Right renal pelvis (tissue), 4 donors: ENCODE measurements at regions not wholly inside any gene's neighbourhood (a gene's known extent, or its start where the extent isn't known, plus 50 kb on each side); places are given as distances from the start of the nearest gene placed in this dataset.

Experiments
- DNase-seq, 4 donors: peaks; one replicate each; pipeline ENCODE4 v3.0.0-alpha.2; 2013; ENCODE audit warnings: low read depth in 4 of 4, low spot score in 3 of 4, missing footprints in 1 of 4

- DNase-seq, result no peak
Measured at GRCh38 chr18:29326214-29326613, 1149.3 kb upstream of the CDH2 start.

- DNase-seq, result no peak
Measured at GRCh38 chr18:29321561-29321960, 1144.6 kb upstream of the CDH2 start.

- no peak for DNase-seq
Measured at GRCh38 chr18:29313312-29313711, 1136.4 kb upstream of the CDH2 start.

- no peak for DNase-seq
Measured at GRCh38 chr18:29311580-29311979, 1134.7 kb upstream of the CDH2 start.

GRCh38 chr18:29309366-29309765, 1132.4 kb upstream of the CDH2 start:
- peak; percentile 0 to 44 (median 20) for DNase-seq

GRCh38 chr18:29307982-29308381, 1131.1 kb upstream of the CDH2 start:
- no peak for DNase-seq

- no peak for DNase-seq
Measured at GRCh38 chr18:29307231-29307630, 1130.3 kb upstream of the CDH2 start.

- no peak for DNase-seq
Measured at GRCh38 chr18:29305516-29305915, 1128.6 kb upstream of the CDH2 start.

GRCh38 chr18:29301048-29301447, 1124.1 kb upstream of the CDH2 start:
- DNase-seq, result no peak

GRCh38 chr18:29285471-29285870, 1108.5 kb upstream of the CDH2 start:
- DNase-seq, result no peak

GRCh38 chr18:29271501-29271900, 1094.6 kb upstream of the CDH2 start:
- DNase-seq, result no peak

- DNase-seq, result no peak
Measured at GRCh38 chr18:29259838-29260237, 1082.9 kb upstream of the CDH2 start.

- no peak for DNase-seq
Measured at GRCh38 chr18:29254123-29254522, 1077.2 kb upstream of the CDH2 start.

GRCh38 chr18:29251681-29252080, 1074.8 kb upstream of the CDH2 start:
- DNase-seq, result no peak

- no peak for DNase-seq
Measured at GRCh38 chr18:29250843-29251242, 1073.9 kb upstream of the CDH2 start.

- no peak for DNase-seq
Measured at GRCh38 chr18:29250259-29250658, 1073.3 kb upstream of the CDH2 start.

GRCh38 chr18:29248805-29249204, 1071.9 kb upstream of the CDH2 start:
- DNase-seq, result no peak

GRCh38 chr18:29241199-29241598, 1064.3 kb upstream of the CDH2 start:
- no peak for DNase-seq

- no peak for DNase-seq
Measured at GRCh38 chr18:29234751-29235150, 1057.8 kb upstream of the CDH2 start.

- no peak for DNase-seq
Measured at GRCh38 chr18:29226213-29226612, 1049.3 kb upstream of the CDH2 start.

- no peak for DNase-seq
Measured at GRCh38 chr18:29225351-29225750, 1048.4 kb upstream of the CDH2 start.

- DNase-seq, result no peak
Measured at GRCh38 chr18:29218091-29218490, 1041.2 kb upstream of the CDH2 start.

GRCh38 chr18:29217124-29217915, 1040.4 kb upstream of the CDH2 start:
- no peak for DNase-seq
